ENCODE measurements at regions not wholly inside any gene's neighbourhood (a gene's known extent, or its start where the extent isn't known, plus 50 kb on each side); places are given as distances from the start of the nearest gene placed in this dataset.

- no peak for DNase-seq (ENCODE audit: low read depth)
These were observed 58.2 kb downstream of the ESM1 start for GRCh38 chr5:54927097-54927746.

GRCh38 chr5:54924487-54924886, 60.9 kb downstream of the ESM1 start:
- DNase-seq (ENCODE audit: low read depth): no peak

- DNase-seq (ENCODE audit: low read depth): no peak
These were observed 68.1 kb downstream of the ESM1 start for GRCh38 chr5:54917323-54917722.

- DNase-seq (ENCODE audit: low read depth): no peak
These were observed 69.8 kb downstream of the ESM1 start for GRCh38 chr5:54915466-54916027.

GRCh38 chr5:54912021-54912420, 73.4 kb downstream of the ESM1 start:
- no peak for DNase-seq (ENCODE audit: low read depth)

GRCh38 chr5:54909911-54910870, 75.2 kb downstream of the ESM1 start:
- no peak for DNase-seq (ENCODE audit: low read depth)

- DNase-seq (ENCODE audit: low read depth): no peak
These were observed 76.4 kb downstream of the ESM1 start for GRCh38 chr5:54908774-54909525.

GRCh38 chr5:54905942-54906537, 79.4 kb downstream of the ESM1 start:
- DNase-seq (ENCODE audit: low read depth): peak; percentile 49

- DNase-seq (ENCODE audit: low read depth): no peak
These were observed 80.1 kb downstream of the ESM1 start for GRCh38 chr5:54905246-54905795.

GRCh38 chr5:54904425-54904824, 81.0 kb downstream of the ESM1 start:
- DNase-seq (ENCODE audit: low read depth): no peak

GRCh38 chr5:54902791-54903473, 82.5 kb downstream of the ESM1 start:
- no peak for DNase-seq (ENCODE audit: low read depth)

- DNase-seq (ENCODE audit: low read depth): no peak
These were observed 84.2 kb downstream of the ESM1 start for GRCh38 chr5:54900984-54901725.

GRCh38 chr5:54897001-54897400, 88.4 kb downstream of the ESM1 start:
- DNase-seq (ENCODE audit: low read depth): no peak

GRCh38 chr5:54895816-54896341, 89.5 kb downstream of the ESM1 start:
- DNase-seq (ENCODE audit: low read depth): no peak

GRCh38 chr5:54894957-54895815, 90.2 kb downstream of the ESM1 start:
- DNase-seq (ENCODE audit: low read depth): no peak

GRCh38 chr5:54889826-54890225, 95.6 kb downstream of the ESM1 start:
- no peak for DNase-seq (ENCODE audit: low read depth)

GRCh38 chr5:54887663-54888062, 97.7 kb downstream of the ESM1 start:
- no peak for DNase-seq (ENCODE audit: low read depth)

- no peak for DNase-seq (ENCODE audit: low read depth)
These were observed 98.5 kb downstream of the ESM1 start for GRCh38 chr5:54886866-54887265.

GRCh38 chr5:54885636-54886035, 99.8 kb downstream of the ESM1 start:
- no peak for DNase-seq (ENCODE audit: low read depth)
